ENCODE measurements at regions not wholly inside any gene's neighbourhood (a gene's known extent, or its start where the extent isn't known, plus 50 kb on each side); places are given as distances from the start of the nearest gene placed in this dataset.

- no peaks in the 10 kb centered on the region for H3K9me3 ChIP-seq (ENCODE audit: low read depth, low read length, poor library complexity, severe bottlenecking)
- H3K4me1 ChIP-seq (ENCODE audit: insufficient read depth, low read length, poor library complexity, severe bottlenecking): no peaks in the 10 kb centered on the region
- DNase-seq (ENCODE audit: low spot score): no peak
- intact Hi-C loops (cut with micrococcal nuclease; ENCODE audit: unreplicated experiment): no loop called here
- H3K4me3 ChIP-seq (ENCODE audit: low read depth, low read length, poor library complexity, severe bottlenecking): no peak overlapping the region
- TF ChIP-seq, protein P1, sequence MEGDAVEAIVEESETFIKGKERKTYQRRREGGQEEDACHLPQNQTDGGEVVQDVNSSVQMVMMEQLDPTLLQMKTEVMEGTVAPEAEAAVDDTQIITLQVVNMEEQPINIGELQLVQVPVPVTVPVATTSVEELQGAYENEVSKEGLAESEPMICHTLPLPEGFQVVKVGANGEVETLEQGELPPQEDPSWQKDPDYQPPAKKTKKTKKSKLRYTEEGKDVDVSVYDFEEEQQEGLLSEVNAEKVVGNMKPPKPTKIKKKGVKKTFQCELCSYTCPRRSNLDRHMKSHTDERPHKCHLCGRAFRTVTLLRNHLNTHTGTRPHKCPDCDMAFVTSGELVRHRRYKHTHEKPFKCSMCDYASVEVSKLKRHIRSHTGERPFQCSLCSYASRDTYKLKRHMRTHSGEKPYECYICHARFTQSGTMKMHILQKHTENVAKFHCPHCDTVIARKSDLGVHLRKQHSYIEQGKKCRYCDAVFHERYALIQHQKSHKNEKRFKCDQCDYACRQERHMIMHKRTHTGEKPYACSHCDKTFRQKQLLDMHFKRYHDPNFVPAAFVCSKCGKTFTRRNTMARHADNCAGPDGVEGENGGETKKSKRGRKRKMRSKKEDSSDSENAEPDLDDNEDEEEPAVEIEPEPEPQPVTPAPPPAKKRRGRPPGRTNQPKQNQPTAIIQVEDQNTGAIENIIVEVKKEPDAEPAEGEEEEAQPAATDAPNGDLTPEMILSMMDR (conservative IDR thresholded peaks at IDR 0.05; ENCODE audit: low read depth, low read length): no peak
- no peak for TF ChIP-seq EZH2 (IDR thresholded peaks at IDR 0.05; ENCODE audit: borderline replicate concordance, low read depth, low read length, poor library complexity, severe bottlenecking)
- POLR2A ChIA-PET (ENCODE audit: low non-redundant PET): no interaction called here
- no peaks in the 10 kb centered on the region for H3K36me3 ChIP-seq (ENCODE audit: insufficient read depth, low read length, poor library complexity, severe bottlenecking)
- no TSS peak for BruUV-seq (replicated peaks)
- no peak overlapping the region for H3K27ac ChIP-seq (ENCODE audit: low read depth, low read length, poor library complexity, severe bottlenecking)
- CTCF ChIA-PET: no interaction called here
- no peaks in the 10 kb centered on the region for H3K27me3 ChIP-seq (replicated peaks; ENCODE audit: insufficient read depth, low read depth, low read length, poor library complexity)
These were observed 986.7 kb upstream of the CDH2 start for GRCh38 chr18:29163596-29163995.

- no peak overlapping the region for H3K27ac ChIP-seq (ENCODE audit: low read depth, low read length, poor library complexity, severe bottlenecking)
- H3K4me3 ChIP-seq (ENCODE audit: low read depth, low read length, poor library complexity, severe bottlenecking): no peak overlapping the region
- ChIA-PET CTCF (no interaction called here), POLR2A (ENCODE audit: low non-redundant PET) (no interaction called here)
- H3K36me3 ChIP-seq (ENCODE audit: insufficient read depth, low read length, poor library complexity, severe bottlenecking): no peaks in the 10 kb centered on the region
- no peaks in the 10 kb centered on the region for H3K4me1 ChIP-seq (ENCODE audit: insufficient read depth, low read length, poor library complexity, severe bottlenecking)
- TF ChIP-seq, protein P1 (conservative IDR thresholded peaks at IDR 0.05; ENCODE audit: low read depth, low read length): no peak
- no peak for TF ChIP-seq EZH2 (IDR thresholded peaks at IDR 0.05; ENCODE audit: borderline replicate concordance, low read depth, low read length, poor library complexity, severe bottlenecking)
- no peaks in the 10 kb centered on the region for H3K27me3 ChIP-seq (replicated peaks; ENCODE audit: insufficient read depth, low read depth, low read length, poor library complexity)
- intact Hi-C loops (cut with micrococcal nuclease; ENCODE audit: unreplicated experiment): no loop called here
- no TSS peak for BruUV-seq (replicated peaks)
- H3K9me3 ChIP-seq (ENCODE audit: low read depth, low read length, poor library complexity, severe bottlenecking): no peaks in the 10 kb centered on the region
- no peak for DNase-seq (ENCODE audit: low spot score)
These were observed 984.5 kb upstream of the CDH2 start for GRCh38 chr18:29161429-29161828.

- no peaks in the 10 kb centered on the region for H3K9me3 ChIP-seq (ENCODE audit: low read depth, low read length, poor library complexity, severe bottlenecking)
- no peak overlapping the region for H3K4me3 ChIP-seq (ENCODE audit: low read depth, low read length, poor library complexity, severe bottlenecking)
- intact Hi-C loops (cut with micrococcal nuclease; ENCODE audit: unreplicated experiment): no loop called here
- H3K27ac ChIP-seq (ENCODE audit: low read depth, low read length, poor library complexity, severe bottlenecking): no peak overlapping the region
- CTCF ChIA-PET: no interaction called here
- no peak for DNase-seq (ENCODE audit: low spot score)
- POLR2A ChIA-PET (ENCODE audit: low non-redundant PET): no interaction called here
- TF ChIP-seq EZH2 (IDR thresholded peaks at IDR 0.05; ENCODE audit: borderline replicate concordance, low read depth, low read length, poor library complexity, severe bottlenecking): no peak
- no peaks in the 10 kb centered on the region for H3K36me3 ChIP-seq (ENCODE audit: insufficient read depth, low read length, poor library complexity, severe bottlenecking)
- H3K4me1 ChIP-seq (ENCODE audit: insufficient read depth, low read length, poor library complexity, severe bottlenecking): no peaks in the 10 kb centered on the region
- no peaks in the 10 kb centered on the region for H3K27me3 ChIP-seq (replicated peaks; ENCODE audit: insufficient read depth, low read depth, low read length, poor library complexity)
- no TSS peak for BruUV-seq (replicated peaks)
These were observed 983.2 kb upstream of the CDH2 start for GRCh38 chr18:29160170-29160569.

DNA sequence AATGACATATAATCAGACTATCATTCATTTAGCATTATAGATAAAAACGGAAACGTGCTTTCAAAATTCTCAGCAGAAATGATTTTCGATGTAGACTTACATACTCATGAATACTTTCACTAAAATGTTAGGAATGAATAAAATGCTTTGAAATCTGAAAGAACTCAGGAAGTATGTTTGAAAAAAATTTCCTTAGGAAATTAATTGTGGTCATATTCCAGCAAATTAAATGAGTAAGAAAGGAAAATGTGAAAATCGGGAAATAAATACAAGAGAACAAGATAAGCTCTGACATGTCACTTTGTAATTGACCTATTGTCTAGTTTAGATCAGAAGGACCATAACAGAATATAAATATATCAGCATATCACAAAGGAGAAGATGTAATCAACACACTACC is 981.0 kb upstream of the CDH2 start:
- intact Hi-C loops (cut with micrococcal nuclease; ENCODE audit: unreplicated experiment): no loop called here
- BruUV-seq (replicated peaks): no TSS peak
- DNase-seq (ENCODE audit: low spot score): no peak
- Histone ChIP-seq H3K4me1 (ENCODE audit: insufficient read depth, low read length, poor library complexity, severe bottlenecking) (no peaks in the 10 kb centered on the region), H3K27ac (ENCODE audit: low read depth, low read length, poor library complexity, severe bottlenecking) (no peak overlapping the region), H3K27me3 (replicated peaks; ENCODE audit: insufficient read depth, low read depth, low read length, poor library complexity) (no peaks in the 10 kb centered on the region), H3K9me3 (ENCODE audit: low read depth, low read length, poor library complexity, severe bottlenecking) (no peaks in the 10 kb centered on the region), H3K4me3 (ENCODE audit: low read depth, low read length, poor library complexity, severe bottlenecking) (no peak overlapping the region), H3K36me3 (ENCODE audit: insufficient read depth, low read length, poor library complexity, severe bottlenecking) (no peaks in the 10 kb centered on the region)
- TF ChIP-seq EZH2 (IDR thresholded peaks at IDR 0.05; ENCODE audit: borderline replicate concordance, low read depth, low read length, poor library complexity, severe bottlenecking): no peak
- TF ChIP-seq, protein P1 (conservative IDR thresholded peaks at IDR 0.05; ENCODE audit: low read depth, low read length): no peak
- POLR2A ChIA-PET (ENCODE audit: low non-redundant PET): no interaction called here
- CTCF ChIA-PET: no interaction called here

Data from A673 (cell line).